KMS-11 (cell line): ENCODE measurements at regions not wholly inside any gene's neighbourhood (a gene's known extent, or its start where the extent isn't known, plus 50 kb on each side); places are given as distances from the start of the nearest gene placed in this dataset.

Experiments
- H2AFZ ChIP-seq: fragments of 200-600 bp; sonication (generic); 2 replicates; pipeline ENCODE4 v1.6.1; 2016; ENCODE audit warnings: antibody characterized with exemption, mixed run types, low read depth
- H3K27ac ChIP-seq: fragments of 200-600 bp; sonication (generic); 2 replicates; pipeline ENCODE4 v1.6.1; 2016; ENCODE audit warnings: mild to moderate bottlenecking, mixed run types
- H3K27me3 ChIP-seq: fragments of 200-600 bp; sonication (generic); 2 replicates; pipeline ENCODE4 v1.6.1; 2017; ENCODE audit warnings: mild to moderate bottlenecking, low read depth, mixed run types, moderate library complexity; ENCODE audit not compliant: insufficient read depth
- H3K36me3 ChIP-seq: fragments of 200-600 bp; sonication (generic); 2 replicates; pipeline ENCODE4 v1.6.1; 2017; ENCODE audit warnings: mild to moderate bottlenecking, mixed run types; ENCODE audit not compliant: insufficient read depth
- H3K4me1 ChIP-seq: fragments of 200-600 bp; sonication (generic); 2 replicates; pipeline ENCODE4 v1.6.1; 2016; ENCODE audit warnings: mild to moderate bottlenecking, low read depth, mixed run types; ENCODE audit not compliant: poor library complexity, severe bottlenecking
- H3K4me2 ChIP-seq: fragments of 200-600 bp; sonication (generic); 2 replicates; pipeline ENCODE4 v1.7.0; 2016; ENCODE audit warnings: mild to moderate bottlenecking, mixed run types
- H3K4me3 ChIP-seq: fragments of 200-600 bp; sonication (generic); IDR thresholded peaks from 2 replicates; pipeline ENCODE4 v1.6.1; 2017; ENCODE audit warnings: low read depth, low read length, mixed read lengths; ENCODE audit not compliant: insufficient read depth
- H3K79me2 ChIP-seq: fragments of 200-600 bp; sonication (generic); 2 replicates; pipeline ENCODE4 v1.6.1; 2016; ENCODE audit warnings: low read depth, mixed run types; ENCODE audit not compliant: insufficient read depth
- H3K9ac ChIP-seq: fragments of 200-600 bp; sonication (generic); 2 replicates; pipeline ENCODE4 v1.6.1; 2016; ENCODE audit warnings: mild to moderate bottlenecking, mixed run types
- H4K20me1 ChIP-seq: fragments of 200-600 bp; sonication (generic); 2 replicates; pipeline ENCODE4 v1.6.1; 2016; ENCODE audit warnings: mild to moderate bottlenecking, mixed run types; ENCODE audit not compliant: insufficient read depth
- TF ChIP-seq, protein P1 (sequence below): fragments of 200-600 bp; sonication (generic); conservative IDR thresholded peaks from 2 replicates; pipeline ENCODE4 v1.6.1; 2017; ENCODE audit warnings: low read depth, mild to moderate bottlenecking, antibody characterized with exemption, low read length, moderate library complexity, mixed read lengths

DNA sequence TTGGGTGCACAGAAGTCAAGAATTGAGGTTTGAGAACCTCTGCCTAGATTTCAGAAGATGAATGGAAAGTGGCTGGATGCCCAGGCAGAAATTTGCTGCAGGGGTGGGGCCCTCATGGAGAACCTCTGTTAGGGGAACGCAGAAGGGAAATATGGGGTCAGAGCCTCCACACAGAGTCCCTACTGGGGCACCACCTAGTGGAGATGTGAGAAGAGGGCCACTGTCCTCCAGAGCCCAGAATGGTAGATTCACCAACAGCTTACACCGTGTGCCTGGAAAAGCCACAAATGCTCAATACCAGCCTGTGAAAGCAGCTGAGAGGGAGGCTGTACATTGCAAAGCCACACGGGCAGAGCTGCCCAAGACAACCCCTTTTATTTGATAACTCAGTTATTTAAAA, 383.5 kb downstream of the TLE4 start:
- Histone ChIP-seq H3K4me3 (no peak overlapping the region), H3K36me3 (no peaks in the 10 kb centered on the region), H2AFZ (no peak overlapping the region), H3K27me3 (no peaks in the 10 kb centered on the region), H3K9ac (no peak overlapping the region), H3K4me1 (no peaks in the 10 kb centered on the region), H3K4me2 (no peak overlapping the region), H4K20me1 (no peaks in the 10 kb centered on the region), H3K27ac (no peak overlapping the region), H3K79me2 (no peaks in the 10 kb centered on the region)
- TF ChIP-seq, protein P1, sequence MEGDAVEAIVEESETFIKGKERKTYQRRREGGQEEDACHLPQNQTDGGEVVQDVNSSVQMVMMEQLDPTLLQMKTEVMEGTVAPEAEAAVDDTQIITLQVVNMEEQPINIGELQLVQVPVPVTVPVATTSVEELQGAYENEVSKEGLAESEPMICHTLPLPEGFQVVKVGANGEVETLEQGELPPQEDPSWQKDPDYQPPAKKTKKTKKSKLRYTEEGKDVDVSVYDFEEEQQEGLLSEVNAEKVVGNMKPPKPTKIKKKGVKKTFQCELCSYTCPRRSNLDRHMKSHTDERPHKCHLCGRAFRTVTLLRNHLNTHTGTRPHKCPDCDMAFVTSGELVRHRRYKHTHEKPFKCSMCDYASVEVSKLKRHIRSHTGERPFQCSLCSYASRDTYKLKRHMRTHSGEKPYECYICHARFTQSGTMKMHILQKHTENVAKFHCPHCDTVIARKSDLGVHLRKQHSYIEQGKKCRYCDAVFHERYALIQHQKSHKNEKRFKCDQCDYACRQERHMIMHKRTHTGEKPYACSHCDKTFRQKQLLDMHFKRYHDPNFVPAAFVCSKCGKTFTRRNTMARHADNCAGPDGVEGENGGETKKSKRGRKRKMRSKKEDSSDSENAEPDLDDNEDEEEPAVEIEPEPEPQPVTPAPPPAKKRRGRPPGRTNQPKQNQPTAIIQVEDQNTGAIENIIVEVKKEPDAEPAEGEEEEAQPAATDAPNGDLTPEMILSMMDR: no peak

DNA sequence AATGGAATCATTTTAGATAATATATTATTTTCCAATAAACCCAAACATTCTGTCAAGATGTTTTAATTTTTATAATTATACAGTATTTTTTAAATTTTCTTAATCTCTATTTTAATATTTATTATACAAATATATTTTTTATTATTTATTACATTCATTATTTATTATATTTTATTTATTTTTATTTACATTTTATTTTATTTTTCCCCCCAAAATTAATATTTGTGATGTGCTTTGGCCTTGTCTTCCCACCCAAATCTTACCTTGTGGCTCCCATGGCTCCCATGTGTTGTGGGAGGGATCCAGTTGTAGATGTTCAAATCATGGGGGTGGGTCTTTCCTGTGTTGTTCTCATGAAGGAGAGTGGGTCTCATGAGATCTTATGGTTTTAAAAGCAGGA, 382.1 kb downstream of the TLE4 start:
- Histone ChIP-seq H3K27ac (no peak overlapping the region), H3K4me3 (no peak overlapping the region), H2AFZ (no peak overlapping the region), H3K4me2 (no peak overlapping the region), H3K79me2 (no peaks in the 10 kb centered on the region), H3K4me1 (no peaks in the 10 kb centered on the region), H3K27me3 (no peaks in the 10 kb centered on the region), H4K20me1 (no peaks in the 10 kb centered on the region), H3K9ac (no peak overlapping the region), H3K36me3 (no peaks in the 10 kb centered on the region)
- TF ChIP-seq, protein P1: no peak

DNA sequence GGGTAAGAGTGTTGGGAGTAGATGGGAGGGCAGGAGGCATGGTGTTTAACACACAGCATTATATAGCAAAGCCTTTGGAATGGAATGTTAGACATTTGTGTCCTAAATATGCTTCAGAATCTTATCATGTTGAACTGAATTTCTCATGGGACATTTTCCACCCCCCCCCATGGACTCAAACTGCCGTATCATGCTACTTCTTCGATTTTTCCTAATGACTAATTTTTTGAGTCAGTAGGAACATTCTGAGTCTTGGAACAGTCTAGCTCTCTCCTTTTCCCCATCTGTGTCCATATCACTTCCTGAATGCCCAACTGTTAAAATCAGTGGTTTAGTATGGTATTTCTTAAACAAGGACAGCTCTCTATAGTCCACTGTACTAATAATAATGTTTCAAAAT, 380.6 kb downstream of the TLE4 start:
- no peak overlapping the region for H3K9ac ChIP-seq
- TF ChIP-seq, protein P1: no peak
- H3K27me3 ChIP-seq: no peaks in the 10 kb centered on the region
- H2AFZ ChIP-seq: no peak overlapping the region
- H4K20me1 ChIP-seq: no peaks in the 10 kb centered on the region
- H3K4me3 ChIP-seq: no peak overlapping the region
- no peaks in the 10 kb centered on the region for H3K4me1 ChIP-seq
- no peaks in the 10 kb centered on the region for H3K79me2 ChIP-seq
- H3K36me3 ChIP-seq: no peaks in the 10 kb centered on the region
- H3K27ac ChIP-seq: no peak overlapping the region
- H3K4me2 ChIP-seq: no peak overlapping the region

DNA sequence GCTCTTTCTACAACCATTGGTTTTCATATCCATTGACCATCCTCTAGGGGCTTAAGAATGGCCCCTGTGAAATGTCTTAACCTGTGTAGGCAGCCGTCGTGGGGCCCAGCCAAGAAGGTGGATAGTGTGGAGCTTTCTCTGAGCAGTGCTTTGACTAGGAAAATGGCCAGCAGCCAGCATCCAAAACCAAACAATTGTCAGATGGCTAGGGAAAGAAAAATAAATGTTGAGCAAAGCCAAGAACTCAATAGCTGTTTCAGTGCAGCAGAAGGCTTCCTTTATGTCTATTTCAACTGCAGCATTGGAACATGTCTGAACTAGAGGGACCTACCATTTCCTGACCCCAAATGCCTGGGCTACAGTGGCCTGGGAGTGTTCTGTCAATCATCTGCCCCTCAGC, 374.9 kb downstream of the TLE4 start:
- Histone ChIP-seq H3K79me2 (no peaks in the 10 kb centered on the region), H4K20me1 (no peaks in the 10 kb centered on the region)

More for the DNA sequence above, 374.9 kb downstream of the TLE4 start:
- Histone ChIP-seq H3K27ac (no peak overlapping the region), H2AFZ (no peak overlapping the region), H3K4me1 (no peaks in the 10 kb centered on the region), H3K4me2 (no peak overlapping the region), H3K9ac (no peak overlapping the region), H3K4me3 (no peak overlapping the region), H3K27me3 (no peaks in the 10 kb centered on the region), H3K36me3 (no peaks in the 10 kb centered on the region)
- TF ChIP-seq, protein P1: no peak
